GM12865 (cell line): ENCODE measurements at regions not wholly inside any gene's neighbourhood (a gene's known extent, or its start where the extent isn't known, plus 50 kb on each side); places are given as distances from the start of the nearest gene placed in this dataset.

Source experiments
- DNase-seq: peaks from one replicate; pipeline ENCODE4 v3.0.0; 2010; ENCODE audit warnings: low read depth
- H3K4me3 ChIP-seq: 2 replicates; pipeline ENCODE4 v1.5.1; 2011; ENCODE audit warnings: mild to moderate bottlenecking, low read depth, low read length, control low read depth
- TF ChIP-seq, protein P1 (sequence below): IDR thresholded peaks from 2 replicates; pipeline ENCODE4 v1.5.1; 2011; ENCODE audit warnings: low read length, control low read depth, low read depth, inconsistent platforms; ENCODE audit not compliant: insufficient read depth; ENCODE audit errors: missing control alignments

DNA sequence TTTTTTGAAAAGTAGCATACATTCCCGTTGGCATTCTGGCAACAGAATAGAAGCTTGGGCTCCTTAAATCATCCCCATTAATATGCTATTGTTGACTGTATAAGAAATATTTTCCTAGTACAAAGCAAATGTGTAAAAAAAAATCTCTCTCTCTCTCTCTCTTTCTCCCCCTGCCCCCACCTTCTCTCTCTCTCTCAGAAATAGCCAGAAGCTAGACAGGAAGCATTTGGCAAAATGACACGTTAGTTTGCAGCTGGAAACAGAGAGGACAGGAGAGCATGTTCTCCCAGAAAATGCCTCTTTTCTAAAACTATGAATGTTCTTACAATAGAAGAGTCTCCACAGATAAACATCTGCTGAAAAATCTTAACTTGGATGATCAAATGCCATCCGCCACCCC, 59.6 kb upstream of the AKR1E2 start:
- no peak overlapping the region for H3K4me3 ChIP-seq
- TF ChIP-seq, protein P1, sequence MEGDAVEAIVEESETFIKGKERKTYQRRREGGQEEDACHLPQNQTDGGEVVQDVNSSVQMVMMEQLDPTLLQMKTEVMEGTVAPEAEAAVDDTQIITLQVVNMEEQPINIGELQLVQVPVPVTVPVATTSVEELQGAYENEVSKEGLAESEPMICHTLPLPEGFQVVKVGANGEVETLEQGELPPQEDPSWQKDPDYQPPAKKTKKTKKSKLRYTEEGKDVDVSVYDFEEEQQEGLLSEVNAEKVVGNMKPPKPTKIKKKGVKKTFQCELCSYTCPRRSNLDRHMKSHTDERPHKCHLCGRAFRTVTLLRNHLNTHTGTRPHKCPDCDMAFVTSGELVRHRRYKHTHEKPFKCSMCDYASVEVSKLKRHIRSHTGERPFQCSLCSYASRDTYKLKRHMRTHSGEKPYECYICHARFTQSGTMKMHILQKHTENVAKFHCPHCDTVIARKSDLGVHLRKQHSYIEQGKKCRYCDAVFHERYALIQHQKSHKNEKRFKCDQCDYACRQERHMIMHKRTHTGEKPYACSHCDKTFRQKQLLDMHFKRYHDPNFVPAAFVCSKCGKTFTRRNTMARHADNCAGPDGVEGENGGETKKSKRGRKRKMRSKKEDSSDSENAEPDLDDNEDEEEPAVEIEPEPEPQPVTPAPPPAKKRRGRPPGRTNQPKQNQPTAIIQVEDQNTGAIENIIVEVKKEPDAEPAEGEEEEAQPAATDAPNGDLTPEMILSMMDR: no peak
- DNase-seq: no peak

DNA sequence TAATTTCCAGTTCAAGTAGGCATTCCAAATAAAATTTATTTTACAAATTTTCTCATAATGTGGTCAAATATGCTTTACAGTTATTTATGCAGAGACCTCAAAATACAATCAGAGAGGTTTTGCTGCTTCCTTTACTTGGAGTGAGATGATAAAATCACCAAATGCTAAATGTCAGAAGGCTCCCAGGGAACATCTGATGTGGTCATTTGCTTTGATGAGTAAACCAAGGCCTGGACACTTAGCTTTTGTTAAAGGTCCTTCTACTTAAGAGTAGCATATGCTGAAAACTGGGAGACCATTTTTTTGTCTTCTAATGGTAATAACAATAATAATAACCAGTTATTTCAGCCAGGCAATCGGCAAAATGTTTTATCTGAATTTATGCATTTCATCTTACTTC, 60.6 kb upstream of the AKR1E2 start:
- no peak for DNase-seq
- TF ChIP-seq, protein P1: no peak
- no peak overlapping the region for H3K4me3 ChIP-seq

DNA sequence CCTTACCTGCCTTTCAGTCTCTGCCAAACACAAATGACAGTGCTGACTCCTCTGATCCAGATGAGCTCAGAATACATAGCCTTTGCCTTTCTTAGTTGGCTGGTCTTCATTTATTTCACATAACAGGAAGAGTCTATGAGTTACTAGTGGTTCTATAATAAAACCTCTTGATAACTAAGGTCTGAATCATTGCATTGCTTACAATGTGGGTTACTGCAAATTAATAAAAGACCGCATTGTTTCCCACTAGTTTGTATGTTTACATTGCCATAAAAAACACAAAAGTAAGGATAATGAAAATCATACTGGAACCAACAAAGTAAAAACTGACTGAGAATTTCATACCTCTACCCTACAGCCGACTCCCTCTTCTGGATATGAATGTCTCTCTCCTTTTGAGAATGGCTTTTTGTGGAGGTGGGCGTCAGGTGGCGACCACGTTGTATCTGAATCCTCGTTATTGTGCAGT, 62.0 kb upstream of the AKR1E2 start:
- H3K4me3 ChIP-seq: no peak overlapping the region
- no peak for DNase-seq
- TF ChIP-seq, protein P1: no peak

DNA sequence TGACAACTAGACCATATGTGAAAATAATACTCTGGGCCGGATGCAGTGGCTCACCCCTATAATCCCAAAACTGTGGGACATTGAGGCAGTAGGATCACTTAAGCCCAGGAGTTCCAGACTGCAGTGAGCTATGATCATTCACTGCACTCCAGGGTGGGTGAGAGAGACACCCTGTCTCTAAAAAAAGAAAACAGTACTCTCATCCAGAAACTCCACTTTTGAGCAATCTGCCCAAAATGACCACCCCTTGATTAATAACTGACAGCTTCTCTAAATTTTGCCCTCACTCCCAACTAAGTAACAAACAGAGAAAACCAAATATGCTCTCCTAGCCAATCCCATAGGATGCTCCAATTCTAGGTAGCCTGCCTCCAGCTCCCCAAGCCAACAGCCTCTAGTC, 62.5 kb upstream of the AKR1E2 start:
- DNase-seq: no peak
- no peak overlapping the region for H3K4me3 ChIP-seq
- TF ChIP-seq, protein P1: no peak

DNA sequence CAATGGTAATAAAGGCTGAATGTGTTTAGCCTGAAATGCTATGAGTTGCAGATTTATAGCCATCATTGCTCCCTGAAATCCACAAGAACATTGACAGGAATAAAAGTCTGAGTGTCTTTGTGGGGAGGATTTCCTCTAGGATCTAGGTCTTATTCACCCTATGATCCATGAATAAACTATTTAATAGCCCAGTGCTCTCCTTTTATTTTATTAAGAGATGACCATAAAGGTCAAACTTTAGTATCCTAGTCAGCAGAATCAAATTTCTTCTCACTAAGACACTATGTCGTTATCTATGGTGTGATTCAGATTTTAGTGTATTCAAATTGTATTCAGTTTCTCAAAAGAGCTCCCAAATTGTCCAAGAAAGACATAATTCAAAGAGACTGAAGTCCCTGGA, 67.8 kb upstream of the AKR1E2 start:
- TF ChIP-seq, protein P1: no peak
- no peak for DNase-seq
- H3K4me3 ChIP-seq: no peak overlapping the region

DNA sequence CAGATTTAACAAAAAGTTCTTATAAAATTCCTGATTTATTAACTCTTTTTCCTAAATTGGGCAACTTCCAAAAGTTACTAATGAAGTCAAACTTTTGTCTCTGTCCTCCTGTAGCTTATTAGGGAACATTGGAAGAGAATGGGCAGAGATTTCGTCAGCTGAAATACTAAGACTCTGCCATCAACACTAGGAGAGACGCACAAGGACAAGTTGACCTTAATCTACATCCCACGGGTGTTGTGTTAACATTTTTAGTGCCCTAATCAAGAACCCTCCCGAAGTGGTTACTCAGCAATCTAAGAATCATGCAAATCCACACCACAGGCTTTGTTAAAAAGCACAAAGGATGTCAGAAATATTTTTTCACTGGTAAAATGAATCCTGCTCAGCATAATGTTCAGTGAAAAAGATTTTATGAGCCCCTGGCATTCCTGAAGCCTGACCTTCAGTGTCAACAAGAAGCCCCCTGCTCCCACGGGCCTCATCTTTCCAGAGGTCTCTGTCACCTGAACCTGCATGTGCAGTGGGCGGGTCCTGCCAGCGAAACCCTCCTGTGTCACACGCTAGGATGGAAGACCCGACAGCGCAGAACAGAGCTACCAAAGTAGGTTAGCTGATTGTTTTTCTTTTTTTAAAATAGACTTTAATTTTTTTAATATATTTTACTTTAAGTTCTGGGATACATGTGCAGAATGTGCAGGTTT, 70.6 kb upstream of the AKR1E2 start:
- TF ChIP-seq, protein P1: no peak
- DNase-seq: no peak
- H3K4me3 ChIP-seq: no peak overlapping the region

DNA sequence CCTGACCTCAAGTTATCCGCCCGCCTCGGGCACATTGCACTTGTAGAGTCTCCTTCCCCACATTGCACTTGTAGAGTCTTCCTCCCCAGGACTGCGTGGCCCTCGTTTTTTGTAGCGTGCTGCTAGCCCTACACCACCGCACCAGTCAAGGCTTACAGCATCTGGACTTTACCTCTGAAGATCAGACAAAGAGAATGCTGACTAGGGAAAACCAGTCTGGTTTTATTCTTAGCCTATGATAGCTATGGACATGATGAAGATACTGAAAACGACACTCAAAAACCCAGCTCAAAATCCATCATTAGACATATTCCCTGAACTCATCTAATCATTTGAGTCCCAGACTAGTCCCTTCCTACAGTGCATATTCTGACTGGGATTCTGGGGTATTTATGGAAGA, 71.9 kb upstream of the AKR1E2 start:
- no peak for DNase-seq
- TF ChIP-seq, protein P1: no peak
- no peak overlapping the region for H3K4me3 ChIP-seq
